HL-60 (cell line): ENCODE measurements at regions not wholly inside any gene's neighbourhood (a gene's known extent, or its start where the extent isn't known, plus 50 kb on each side); places are given as distances from the start of the nearest gene placed in this dataset.

Experiments used
- DNase-seq, 2 experiments: peaks; one replicate each; pipeline ENCODE4 v3.0.0-alpha.2; 2010 to 2020; ENCODE audit warnings: low read depth in 1 of 2, low spot score in 1 of 2
- H3K27ac ChIP-seq: fragments of 250-450 bp; sonication (Bioruptor Pico); replicated peaks from 2 replicates; pipeline ENCODE4 v1.5.1; 2020; ENCODE audit warnings: mild to moderate bottlenecking, moderate library complexity
- H3K27me3 ChIP-seq: fragments of 250-450 bp; sonication (Bioruptor Pico); 2 replicates; pipeline ENCODE4 v1.5.1; 2021; ENCODE audit warnings: mild to moderate bottlenecking, moderate library complexity; ENCODE audit not compliant: insufficient read depth, poor library complexity, severe bottlenecking
- H3K4me3 ChIP-seq: replicated peaks from 2 replicates; pipeline ENCODE4 v1.5.1; 2011; ENCODE audit warnings: mild to moderate bottlenecking, control low read depth, low read length; ENCODE audit not compliant: insufficient read depth
- CTCF ChIP-seq: IDR thresholded peaks from one replicate; pipeline ENCODE4 v1.5.1; 2011; ENCODE audit warnings: low read length, control low read depth, inconsistent platforms; ENCODE audit not compliant: insufficient read depth
- GABPA ChIP-seq: IDR thresholded peaks from 2 replicates; pipeline ENCODE4 v1.6.1; 2012; ENCODE audit warnings: low read depth
- POLR2AphosphoS5 ChIP-seq: IDR thresholded peaks from 2 replicates; pipeline ENCODE4 v1.6.1; 2012; ENCODE audit warnings: low read depth
- REST ChIP-seq: IDR thresholded peaks from 2 replicates; pipeline ENCODE4 v1.6.1; 2012; ENCODE audit warnings: low read depth; ENCODE audit not compliant: insufficient replicate concordance
- SPI1 ChIP-seq: IDR thresholded peaks from 2 replicates; pipeline ENCODE4 v1.6.1; 2012; ENCODE audit warnings: low read depth, mild to moderate bottlenecking, borderline replicate concordance

GRCh38 chr2:12041236-12041635, 294.8 kb downstream of the LPIN1 start:
- H3K27me3 ChIP-seq = no peaks in the 10 kb centered on the region
- DNase-seq = no peak
- no peak overlapping the region for H3K4me3 ChIP-seq
- no peak overlapping the region for H3K27ac ChIP-seq
- TF ChIP-seq CTCF = no peak
- no peak for TF ChIP-seq GABPA
- TF ChIP-seq POLR2AphosphoS5 = no peak
- no peak for TF ChIP-seq SPI1
- TF ChIP-seq REST = no peak

- DNase-seq = no peak
- no peak overlapping the region for H3K4me3 ChIP-seq
- TF ChIP-seq CTCF = no peak
- no peak for TF ChIP-seq SPI1
- no peak for TF ChIP-seq REST
- TF ChIP-seq POLR2AphosphoS5 = no peak
- no peak for TF ChIP-seq GABPA
- no peak overlapping the region for H3K27ac ChIP-seq
- peaks cover 2% of the 10 kb centered on the region for H3K27me3 ChIP-seq
These were observed 296.7 kb downstream of the LPIN1 start for GRCh38 chr2:12043131-12043530.

- no peak overlapping the region for H3K4me3 ChIP-seq
- TF ChIP-seq CTCF (no peak), GABPA (no peak), REST (no peak), POLR2AphosphoS5 (no peak), SPI1 (no peak)
- peaks cover 2% of the 10 kb centered on the region for H3K27me3 ChIP-seq
- peak in 1 of 2 experiments; percentile 6 for DNase-seq
- no peak overlapping the region for H3K27ac ChIP-seq
These were observed 298.4 kb downstream of the LPIN1 start for GRCh38 chr2:12044857-12045256.
